WTC11 (cell line): ENCODE measurements at regions not wholly inside any gene's neighbourhood (a gene's known extent, or its start where the extent isn't known, plus 50 kb on each side); places are given as distances from the start of the nearest gene placed in this dataset.

Experiments used
- ATAC-seq: fragments of 200-7000 bp; cut with Tn5 transposase; 2 replicates; pipeline ENCODE4 v1.10.0; 2021; ENCODE audit warnings: mild to moderate bottlenecking, moderate library complexity
- CTCF ChIA-PET: fragments of 300-600 bp; sonication (Branson Sonifier 250); formaldehyde crosslinking; loops from one replicate; lab custom pipeline; 2021; ENCODE audit warnings: antibody characterized with exemption; lab: Charles Lee
- POLR2A ChIA-PET: fragments of 350-600 bp; sonication (Branson Sonifier 250); formaldehyde crosslinking; loops from one replicate; lab custom pipeline; 2021; ENCODE audit warnings: antibody characterized with exemption; lab: Charles Lee
- DNase-seq: peaks from one replicate; pipeline ENCODE4 v3.0.0; 2021; ENCODE audit warnings: low spot score
- H3K27ac Mint-ChIP-seq: 2 replicates; pipeline ENCODE4 v1.8.0; 2021; ENCODE audit warnings: mixed read lengths
- H3K27me3 Mint-ChIP-seq: 2 replicates; pipeline ENCODE4 v1.8.0; 2021; ENCODE audit warnings: low read depth, mild to moderate bottlenecking, moderate library complexity, mixed read lengths
- H3K36me3 Mint-ChIP-seq: 2 replicates; pipeline ENCODE4 v1.8.0; 2021; ENCODE audit warnings: mixed read lengths
- H3K4me1 Mint-ChIP-seq: 2 replicates; pipeline ENCODE4 v1.8.0; 2022; ENCODE audit warnings: mixed read lengths
- H3K4me3 Mint-ChIP-seq: 2 replicates; pipeline ENCODE4 v1.8.0; 2021; ENCODE audit warnings: mild to moderate bottlenecking, moderate library complexity, mixed read lengths
- H3K9me3 Mint-ChIP-seq: 2 replicates; pipeline ENCODE4 v1.8.0; 2021; ENCODE audit warnings: mixed read lengths
- CBFB ChIP-seq: sonication (generic); formaldehyde crosslinking; IDR thresholded peaks from 2 replicates; pipeline ENCODE4 v1.8.1; 2022; ENCODE audit warnings: mild to moderate bottlenecking, low read depth, missing genetic modification reagents
- CREM ChIP-seq: sonication (generic); formaldehyde crosslinking; IDR thresholded peaks from 2 replicates; pipeline ENCODE4 v1.8.1; 2022; ENCODE audit warnings: mild to moderate bottlenecking, missing genetic modification reagents, moderate library complexity
- ELF4 ChIP-seq: sonication (generic); formaldehyde crosslinking; IDR thresholded peaks from 2 replicates; pipeline ENCODE4 v1.8.1; 2022; ENCODE audit warnings: low read depth, mild to moderate bottlenecking, moderate library complexity, missing genetic modification reagents
- IRF2 ChIP-seq: sonication (generic); formaldehyde crosslinking; IDR thresholded peaks from 2 replicates; pipeline ENCODE4 v1.8.0; 2022; ENCODE audit warnings: low read depth, missing genetic modification reagents, borderline replicate concordance
- NFE2L1 ChIP-seq: sonication (generic); formaldehyde crosslinking; IDR thresholded peaks from 2 replicates; pipeline ENCODE4 v1.8.1; 2023; ENCODE audit warnings: missing genetic modification reagents
- NFYB ChIP-seq: sonication (generic); formaldehyde crosslinking; conservative IDR thresholded peaks from 2 replicates; pipeline ENCODE4 v1.8.0; 2022; ENCODE audit warnings: low read depth, missing genetic modification reagents
- NR1H2 ChIP-seq: sonication (generic); formaldehyde crosslinking; IDR thresholded peaks from 2 replicates; pipeline ENCODE4 v1.9.0; 2021; ENCODE audit warnings: mild to moderate bottlenecking, moderate library complexity, missing genetic modification reagents
- PRRX2 ChIP-seq: fragments of 250-450 bp; sonication (Bioruptor Pico); IDR thresholded peaks from 2 replicates; pipeline ENCODE4 v1.8.0; 2021; ENCODE audit warnings: mild to moderate bottlenecking
- RELA ChIP-seq: sonication (generic); formaldehyde crosslinking; IDR thresholded peaks from 2 replicates; pipeline ENCODE4 v1.8.1; 2022; ENCODE audit warnings: missing genetic modification reagents, mild to moderate bottlenecking, borderline replicate concordance
- TCF7 ChIP-seq: sonication (generic); formaldehyde crosslinking; IDR thresholded peaks from 2 replicates; pipeline ENCODE4 v1.8.0; 2022; ENCODE audit warnings: mild to moderate bottlenecking, low read depth, missing genetic modification reagents, moderate library complexity
- ZNF396 ChIP-seq: fragments of 250-450 bp; sonication (Bioruptor Pico); IDR thresholded peaks from 2 replicates; pipeline ENCODE4 v1.8.0; 2021; ENCODE audit warnings: mild to moderate bottlenecking, moderate library complexity, borderline replicate concordance
- TF ChIP-seq, protein P1 (sequence below): sonication (generic); formaldehyde crosslinking; conservative IDR thresholded peaks from 2 replicates; pipeline ENCODE4 v1.8.1; 2023; ENCODE audit warnings: mild to moderate bottlenecking, low read depth, missing genetic modification reagents, moderate library complexity
- TF ChIP-seq, protein P2 (sequence below): sonication (generic); formaldehyde crosslinking; IDR thresholded peaks from 2 replicates; pipeline ENCODE4 v1.8.1; 2022; ENCODE audit warnings: missing genetic modification reagents, borderline replicate concordance
- TF ChIP-seq, protein P3 (sequence below): sonication (generic); formaldehyde crosslinking; IDR thresholded peaks from 2 replicates; pipeline ENCODE4 v1.8.1; 2023; ENCODE audit warnings: mild to moderate bottlenecking, missing genetic modification reagents
- TF ChIP-seq, protein P4 (sequence below): fragments of 250-450 bp; sonication (Bioruptor Pico); IDR thresholded peaks from 2 replicates; pipeline ENCODE4 v1.9.0; 2021; ENCODE audit warnings: moderate library complexity, mild to moderate bottlenecking, inconsistent platforms, borderline replicate concordance
- TF ChIP-seq, protein P5 (sequence below): sonication (generic); formaldehyde crosslinking; IDR thresholded peaks from 2 replicates; pipeline ENCODE4 v1.8.0; 2022; ENCODE audit warnings: mild to moderate bottlenecking, missing genetic modification reagents
- TF ChIP-seq, protein P6 (sequence below): sonication (generic); formaldehyde crosslinking; IDR thresholded peaks from 2 replicates; pipeline ENCODE4 v1.8.0; 2022; ENCODE audit warnings: mild to moderate bottlenecking, missing genetic modification reagents

DNA sequence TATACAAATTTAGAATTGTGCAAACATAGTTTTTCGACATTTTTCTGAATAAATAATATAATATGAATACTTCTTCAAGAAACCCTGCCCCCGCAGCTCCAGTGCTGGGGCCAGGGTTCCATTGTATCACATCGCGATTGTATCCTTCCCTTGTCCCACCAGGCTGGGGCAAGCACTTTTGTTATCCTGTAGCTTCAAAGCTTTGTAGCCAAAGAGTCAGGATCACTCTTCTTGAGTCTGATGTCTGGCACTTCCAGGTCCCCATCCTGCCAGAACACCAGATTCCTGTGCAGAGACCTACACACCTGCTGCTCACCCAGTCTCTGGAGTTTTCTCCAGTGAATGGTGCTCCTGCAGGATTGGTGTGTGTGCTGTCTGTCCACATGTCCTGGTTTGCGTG lies 186.9 kb downstream of the ASB1 start:
- Mint-ChIP-seq H3K36me3 (peaks cover under 1% of the 10 kb centered on the region; the same call in 1 of the 2 replicates), H3K27me3 (no peaks in the 10 kb centered on the region; the same call in 1 of the 2 replicates), H3K9me3 (peaks cover 42% of the 10 kb centered on the region), H3K4me1 (no peaks in the 10 kb centered on the region), H3K4me3 (no peak overlapping the region), H3K27ac (no peak overlapping the region)
- CTCF ChIA-PET: no interaction called here
- ATAC-seq (no peak), DNase-seq (no peak)
- POLR2A ChIA-PET: no interaction called here
- TF ChIP-seq TCF7 (no peak), CREM (CRISPR knock-in tag) (no peak), NR1H2 (CRISPR knock-in tag) (no peak)
- TF ChIP-seq, protein P1, sequence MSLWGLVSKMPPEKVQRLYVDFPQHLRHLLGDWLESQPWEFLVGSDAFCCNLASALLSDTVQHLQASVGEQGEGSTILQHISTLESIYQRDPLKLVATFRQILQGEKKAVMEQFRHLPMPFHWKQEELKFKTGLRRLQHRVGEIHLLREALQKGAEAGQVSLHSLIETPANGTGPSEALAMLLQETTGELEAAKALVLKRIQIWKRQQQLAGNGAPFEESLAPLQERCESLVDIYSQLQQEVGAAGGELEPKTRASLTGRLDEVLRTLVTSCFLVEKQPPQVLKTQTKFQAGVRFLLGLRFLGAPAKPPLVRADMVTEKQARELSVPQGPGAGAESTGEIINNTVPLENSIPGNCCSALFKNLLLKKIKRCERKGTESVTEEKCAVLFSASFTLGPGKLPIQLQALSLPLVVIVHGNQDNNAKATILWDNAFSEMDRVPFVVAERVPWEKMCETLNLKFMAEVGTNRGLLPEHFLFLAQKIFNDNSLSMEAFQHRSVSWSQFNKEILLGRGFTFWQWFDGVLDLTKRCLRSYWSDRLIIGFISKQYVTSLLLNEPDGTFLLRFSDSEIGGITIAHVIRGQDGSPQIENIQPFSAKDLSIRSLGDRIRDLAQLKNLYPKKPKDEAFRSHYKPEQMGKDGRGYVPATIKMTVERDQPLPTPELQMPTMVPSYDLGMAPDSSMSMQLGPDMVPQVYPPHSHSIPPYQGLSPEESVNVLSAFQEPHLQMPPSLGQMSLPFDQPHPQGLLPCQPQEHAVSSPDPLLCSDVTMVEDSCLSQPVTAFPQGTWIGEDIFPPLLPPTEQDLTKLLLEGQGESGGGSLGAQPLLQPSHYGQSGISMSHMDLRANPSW (CRISPR knock-in tag): no peak
- TF ChIP-seq, protein P2, sequence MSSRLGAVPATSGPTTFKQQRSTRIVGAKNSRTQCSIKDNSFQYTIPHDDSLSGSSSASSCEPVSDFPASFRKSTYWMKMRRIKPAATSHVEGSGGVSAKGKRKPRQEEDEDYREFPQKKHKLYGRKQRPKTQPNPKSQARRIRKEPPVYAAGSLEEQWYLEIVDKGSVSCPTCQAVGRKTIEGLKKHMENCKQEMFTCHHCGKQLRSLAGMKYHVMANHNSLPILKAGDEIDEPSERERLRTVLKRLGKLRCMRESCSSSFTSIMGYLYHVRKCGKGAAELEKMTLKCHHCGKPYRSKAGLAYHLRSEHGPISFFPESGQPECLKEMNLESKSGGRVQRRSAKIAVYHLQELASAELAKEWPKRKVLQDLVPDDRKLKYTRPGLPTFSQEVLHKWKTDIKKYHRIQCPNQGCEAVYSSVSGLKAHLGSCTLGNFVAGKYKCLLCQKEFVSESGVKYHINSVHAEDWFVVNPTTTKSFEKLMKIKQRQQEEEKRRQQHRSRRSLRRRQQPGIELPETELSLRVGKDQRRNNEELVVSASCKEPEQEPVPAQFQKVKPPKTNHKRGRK (CRISPR knock-in tag): no peak

DNA sequence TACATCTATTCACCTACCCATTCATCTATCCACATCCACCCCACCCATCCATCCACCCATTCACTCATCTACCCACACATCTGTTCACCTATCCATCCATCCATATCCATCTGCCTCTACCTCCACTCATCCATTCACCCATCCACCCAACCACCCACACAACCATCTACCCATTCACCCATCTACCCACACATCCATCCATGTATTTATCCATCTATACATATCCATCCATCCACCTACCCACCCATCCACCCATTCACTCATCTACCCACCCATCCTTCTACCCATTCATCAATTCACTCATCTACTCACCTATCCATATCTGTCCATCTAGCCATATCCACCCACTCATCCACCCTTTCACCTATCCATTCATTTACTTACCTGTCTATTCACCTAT lies 187.6 kb downstream of the ASB1 start:
- Mint-ChIP-seq H3K9me3 (peaks cover 34% of the 10 kb centered on the region), H3K4me1 (no peaks in the 10 kb centered on the region), H3K27me3 (no peaks in the 10 kb centered on the region; the same call in 1 of the 2 replicates), H3K36me3 (no peaks in the 10 kb centered on the region; the same call in 1 of the 2 replicates), H3K27ac (no peak overlapping the region), H3K4me3 (no peak overlapping the region)
- DNase-seq (no peak), ATAC-seq (no peak)
- TF ChIP-seq, protein P3, sequence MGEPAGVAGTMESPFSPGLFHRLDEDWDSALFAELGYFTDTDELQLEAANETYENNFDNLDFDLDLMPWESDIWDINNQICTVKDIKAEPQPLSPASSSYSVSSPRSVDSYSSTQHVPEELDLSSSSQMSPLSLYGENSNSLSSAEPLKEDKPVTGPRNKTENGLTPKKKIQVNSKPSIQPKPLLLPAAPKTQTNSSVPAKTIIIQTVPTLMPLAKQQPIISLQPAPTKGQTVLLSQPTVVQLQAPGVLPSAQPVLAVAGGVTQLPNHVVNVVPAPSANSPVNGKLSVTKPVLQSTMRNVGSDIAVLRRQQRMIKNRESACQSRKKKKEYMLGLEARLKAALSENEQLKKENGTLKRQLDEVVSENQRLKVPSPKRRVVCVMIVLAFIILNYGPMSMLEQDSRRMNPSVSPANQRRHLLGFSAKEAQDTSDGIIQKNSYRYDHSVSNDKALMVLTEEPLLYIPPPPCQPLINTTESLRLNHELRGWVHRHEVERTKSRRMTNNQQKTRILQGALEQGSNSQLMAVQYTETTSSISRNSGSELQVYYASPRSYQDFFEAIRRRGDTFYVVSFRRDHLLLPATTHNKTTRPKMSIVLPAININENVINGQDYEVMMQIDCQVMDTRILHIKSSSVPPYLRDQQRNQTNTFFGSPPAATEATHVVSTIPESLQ (CRISPR knock-in tag): no peak
- TF ChIP-seq NFE2L1: no peak
- POLR2A ChIA-PET: no interaction called here
- CTCF ChIA-PET: no interaction called here

DNA sequence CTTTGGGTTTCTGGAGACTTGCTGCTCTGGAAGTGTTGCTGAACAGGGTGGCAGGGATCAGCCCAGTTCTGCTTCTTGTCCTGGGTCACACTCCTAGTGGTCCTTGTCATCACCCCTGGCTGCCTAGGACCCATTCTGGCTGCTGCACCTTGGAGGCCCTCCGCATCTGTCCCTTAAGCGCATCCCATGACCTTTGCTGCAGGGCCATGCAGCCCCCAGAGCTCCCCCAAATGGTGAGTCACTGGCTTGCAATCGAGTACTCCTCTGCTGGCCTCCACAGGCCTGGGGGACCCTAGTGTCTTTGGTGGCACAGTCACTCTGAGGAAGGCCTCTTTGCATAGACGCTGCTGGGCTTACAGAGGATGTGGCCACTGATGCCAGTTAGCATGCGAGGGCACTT lies 188.5 kb downstream of the ASB1 start:
- TF ChIP-seq CREM (CRISPR knock-in tag): no peak
- no peak for TF ChIP-seq IRF2
- TF ChIP-seq, protein P4, sequence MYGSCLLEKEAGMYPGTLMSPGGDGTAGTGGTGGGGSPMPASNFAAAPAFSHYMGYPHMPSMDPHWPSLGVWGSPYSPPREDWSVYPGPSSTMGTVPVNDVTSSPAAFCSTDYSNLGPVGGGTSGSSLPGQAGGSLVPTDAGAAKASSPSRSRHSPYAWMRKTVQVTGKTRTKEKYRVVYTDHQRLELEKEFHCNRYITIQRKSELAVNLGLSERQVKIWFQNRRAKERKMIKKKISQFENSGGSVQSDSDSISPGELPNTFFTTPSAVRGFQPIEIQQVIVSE (CRISPR knock-in tag): no peak
- TF ChIP-seq ZNF396: no peak
- no peak for TF ChIP-seq CBFB (CRISPR knock-in tag)
- no peak for TF ChIP-seq PRRX2 (CRISPR knock-in tag)
- TF ChIP-seq RELA: no peak
- no peak for TF ChIP-seq NFYB
- TF ChIP-seq, protein P5, sequence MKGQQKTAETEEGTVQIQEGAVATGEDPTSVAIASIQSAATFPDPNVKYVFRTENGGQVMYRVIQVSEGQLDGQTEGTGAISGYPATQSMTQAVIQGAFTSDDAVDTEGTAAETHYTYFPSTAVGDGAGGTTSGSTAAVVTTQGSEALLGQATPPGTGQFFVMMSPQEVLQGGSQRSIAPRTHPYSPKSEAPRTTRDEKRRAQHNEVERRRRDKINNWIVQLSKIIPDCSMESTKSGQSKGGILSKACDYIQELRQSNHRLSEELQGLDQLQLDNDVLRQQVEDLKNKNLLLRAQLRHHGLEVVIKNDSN: no peak
- TF ChIP-seq, protein P6, sequence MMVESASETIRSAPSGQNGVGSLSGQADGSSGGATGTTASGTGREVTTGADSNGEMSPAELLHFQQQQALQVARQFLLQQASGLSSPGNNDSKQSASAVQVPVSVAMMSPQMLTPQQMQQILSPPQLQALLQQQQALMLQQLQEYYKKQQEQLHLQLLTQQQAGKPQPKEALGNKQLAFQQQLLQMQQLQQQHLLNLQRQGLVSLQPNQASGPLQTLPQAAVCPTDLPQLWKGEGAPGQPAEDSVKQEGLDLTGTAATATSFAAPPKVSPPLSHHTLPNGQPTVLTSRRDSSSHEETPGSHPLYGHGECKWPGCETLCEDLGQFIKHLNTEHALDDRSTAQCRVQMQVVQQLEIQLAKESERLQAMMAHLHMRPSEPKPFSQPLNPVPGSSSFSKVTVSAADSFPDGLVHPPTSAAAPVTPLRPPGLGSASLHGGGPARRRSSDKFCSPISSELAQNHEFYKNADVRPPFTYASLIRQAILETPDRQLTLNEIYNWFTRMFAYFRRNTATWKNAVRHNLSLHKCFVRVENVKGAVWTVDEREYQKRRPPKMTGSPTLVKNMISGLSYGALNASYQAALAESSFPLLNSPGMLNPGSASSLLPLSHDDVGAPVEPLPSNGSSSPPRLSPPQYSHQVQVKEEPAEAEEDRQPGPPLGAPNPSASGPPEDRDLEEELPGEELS (CRISPR knock-in tag): no peak
- TF ChIP-seq ELF4 (CRISPR knock-in tag): no peak
- POLR2A ChIA-PET: no interaction called here
- Mint-ChIP-seq H3K27me3 (no peaks in the 10 kb centered on the region), H3K9me3 (peaks cover 28% of the 10 kb centered on the region), H3K27ac (no peak overlapping the region), H3K4me3 (no peak overlapping the region), H3K36me3 (no peaks in the 10 kb centered on the region; the same call in 1 of the 2 replicates), H3K4me1 (no peaks in the 10 kb centered on the region)
- no peak for DNase-seq
- CTCF ChIA-PET: interaction anchor here (1.0 kb wide), 1 partner anchor 13 kb away, joined by 3 read pairs; no protein-coding TSS in a partner anchor
- ATAC-seq: peak; percentile 70
